Esophagus squamous epithelium (tissue), 4 donors: ENCODE measurements at regions not wholly inside any gene's neighbourhood (a gene's known extent, or its start where the extent isn't known, plus 50 kb on each side); places are given as distances from the start of the nearest gene placed in this dataset.

Experiments used
- CTCF ChIP-seq, 6 experiments: fragments of 450-650 bp in 4 of 6; fragments of 200-600 bp in 2 of 6; sonication (generic) in 2 of 6; IDR thresholded peaks; one replicate each; pipeline ENCODE4 v1.5.1; 2016 to 2019; ENCODE audit warnings: antibody characterized with exemption in 6 of 6, mild to moderate bottlenecking in 4 of 6, moderate library complexity in 4 of 6
- POLR2A ChIP-seq, 4 donors: fragments of 450-650 bp; IDR thresholded peaks; one replicate each; pipeline ENCODE4 v1.6.1; 2017; ENCODE audit warnings: antibody characterized with exemption in 4 of 4, mild to moderate bottlenecking in 4 of 4, moderate library complexity in 3 of 4

GRCh38 chr2:21544392-21544791 lies 420.6 kb downstream of the TDRD15 start:
- no peak for TF ChIP-seq POLR2A (IDR thresholded peaks at IDR 0.05)
- no peak for TF ChIP-seq CTCF (IDR thresholded peaks at IDR 0.05)
